HepG2 (cell line): ENCODE measurements at regions not wholly inside any gene's neighbourhood (a gene's known extent, or its start where the extent isn't known, plus 50 kb on each side); places are given as distances from the start of the nearest gene placed in this dataset.

Experiments
- POLR2A ChIP-seq, 2 experiments: IDR thresholded peaks; 2 replicates each; pipeline ENCODE4 v1.6.1; 2011; ENCODE audit warnings: low read depth in 2 of 2, low read length in 2 of 2, mild to moderate bottlenecking in 1 of 2, moderate library complexity in 1 of 2; ENCODE audit not compliant: insufficient read depth in 1 of 2
- SP1 ChIP-seq, 2 experiments: fragments of 450-650 bp in 1 of 2; sonication (generic) in 1 of 2; formaldehyde crosslinking in 1 of 2; IDR thresholded peaks; 2 replicates each; pipeline versions ENCODE4 v1.4.0 to v1.6.1; 2016 to 2020; ENCODE audit warnings: missing genetic modification reagents in 1 of 2
- ZNF563 ChIP-seq: sonication (generic); formaldehyde crosslinking; IDR thresholded peaks from 2 replicates; pipeline ENCODE4 v1.8.0; 2022; ENCODE audit warnings: mild to moderate bottlenecking, moderate library complexity, missing genetic modification reagents

DNA sequence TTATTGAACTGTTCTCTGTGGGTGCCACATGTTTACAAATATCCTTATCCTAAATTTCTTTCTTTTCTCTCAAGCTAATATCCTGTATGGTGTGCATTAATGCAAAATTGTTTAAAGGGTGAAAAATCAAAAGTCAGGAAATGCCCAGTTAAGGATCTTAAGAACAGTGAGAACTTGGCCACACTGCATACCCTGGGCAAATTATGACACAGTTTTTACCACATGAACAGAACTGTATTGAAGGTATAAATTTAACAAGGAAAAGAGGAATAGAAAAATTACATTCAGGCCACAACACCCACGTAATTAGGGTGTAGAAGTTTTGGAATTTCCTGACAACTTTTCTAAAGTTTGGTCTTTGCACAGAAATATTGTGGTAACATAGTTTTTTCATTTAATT, 94.4 kb upstream of the HCCS start:
- TF ChIP-seq SP1 (IDR thresholded peaks at IDR 0.05) (no peak), SP1 (CRISPR knock-in tag; IDR thresholded peaks at IDR 0.05) (no peak), ZNF563 (CRISPR knock-in tag) (no peak), POLR2A (IDR thresholded peaks at IDR 0.05; ENCODE audit: insufficient read depth in 1 of 2, low read depth in 2 of 2, low read length in 2 of 2) (no peak)
